Cardiac muscle cell (in vitro differentiated cells and primary cell): ENCODE measurements at regions not wholly inside any gene's neighbourhood (a gene's known extent, or its start where the extent isn't known, plus 50 kb on each side); places are given as distances from the start of the nearest gene placed in this dataset.

Experiments used
- DNase-seq, 2 donors: peaks; one replicate each; pipeline versions ENCODE4 v3.0.0 to v3.0.0-alpha.2; 2010 to 2017; ENCODE audit warnings: low read depth in 1 of 2, low spot score in 1 of 2
- H3K27ac ChIP-seq: fragments of 200-600 bp; sonication (generic); 2 replicates; pipeline ENCODE4 v1.5.1; 2016
- H3K27me3 ChIP-seq: fragments of 200-600 bp; sonication (generic); 2 replicates; pipeline ENCODE4 v1.6.0; 2016; ENCODE audit warnings: control low read depth
- H3K36me3 ChIP-seq: fragments of 200-600 bp; sonication (generic); 2 replicates; pipeline ENCODE4 v1.5.1; 2016; ENCODE audit warnings: control low read depth
- H3K4me1 ChIP-seq: fragments of 200-600 bp; sonication (generic); 2 replicates; pipeline ENCODE4 v1.8.1; 2017; ENCODE audit warnings: low read depth, mild to moderate bottlenecking, mixed run types
- H3K4me3 ChIP-seq: fragments of 200-600 bp; sonication (generic); 2 replicates; pipeline ENCODE4 v1.5.1; 2016; ENCODE audit warnings: mild to moderate bottlenecking
- H3K9me3 ChIP-seq: fragments of 200-600 bp; sonication (generic); 2 replicates; pipeline ENCODE4 v1.5.1; 2017; ENCODE audit warnings: low read depth, mild to moderate bottlenecking, control low read depth
- TF ChIP-seq, protein P1 (sequence below): IDR thresholded peaks from 2 replicates; pipeline ENCODE4 v1.5.1; 2012; ENCODE audit warnings: low read depth, mild to moderate bottlenecking, low read length

- Histone ChIP-seq H3K36me3 (no peaks in the 10 kb centered on the region), H3K9me3 (no peaks in the 10 kb centered on the region), H3K27ac (no peak overlapping the region), H3K4me3 (no peak overlapping the region), H3K4me1 (no peaks in the 10 kb centered on the region), H3K27me3 (no peaks in the 10 kb centered on the region)
- TF ChIP-seq, protein P1, sequence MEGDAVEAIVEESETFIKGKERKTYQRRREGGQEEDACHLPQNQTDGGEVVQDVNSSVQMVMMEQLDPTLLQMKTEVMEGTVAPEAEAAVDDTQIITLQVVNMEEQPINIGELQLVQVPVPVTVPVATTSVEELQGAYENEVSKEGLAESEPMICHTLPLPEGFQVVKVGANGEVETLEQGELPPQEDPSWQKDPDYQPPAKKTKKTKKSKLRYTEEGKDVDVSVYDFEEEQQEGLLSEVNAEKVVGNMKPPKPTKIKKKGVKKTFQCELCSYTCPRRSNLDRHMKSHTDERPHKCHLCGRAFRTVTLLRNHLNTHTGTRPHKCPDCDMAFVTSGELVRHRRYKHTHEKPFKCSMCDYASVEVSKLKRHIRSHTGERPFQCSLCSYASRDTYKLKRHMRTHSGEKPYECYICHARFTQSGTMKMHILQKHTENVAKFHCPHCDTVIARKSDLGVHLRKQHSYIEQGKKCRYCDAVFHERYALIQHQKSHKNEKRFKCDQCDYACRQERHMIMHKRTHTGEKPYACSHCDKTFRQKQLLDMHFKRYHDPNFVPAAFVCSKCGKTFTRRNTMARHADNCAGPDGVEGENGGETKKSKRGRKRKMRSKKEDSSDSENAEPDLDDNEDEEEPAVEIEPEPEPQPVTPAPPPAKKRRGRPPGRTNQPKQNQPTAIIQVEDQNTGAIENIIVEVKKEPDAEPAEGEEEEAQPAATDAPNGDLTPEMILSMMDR = no peak
- no peak for DNase-seq
Observed at GRCh38 chr2:2869553-2869952, 508.1 kb downstream of the EIPR1 start.

GRCh38 chr2:2868085-2868484, 509.5 kb downstream of the EIPR1 start:
- TF ChIP-seq, protein P1 = no peak
- Histone ChIP-seq H3K27ac (no peak overlapping the region), H3K27me3 (no peaks in the 10 kb centered on the region), H3K4me3 (no peak overlapping the region), H3K36me3 (no peaks in the 10 kb centered on the region), H3K9me3 (no peaks in the 10 kb centered on the region), H3K4me1 (no peaks in the 10 kb centered on the region)
- DNase-seq = no peak

- no peak for DNase-seq
- TF ChIP-seq, protein P1 = no peak
- Histone ChIP-seq H3K27ac (no peak overlapping the region), H3K36me3 (no peaks in the 10 kb centered on the region), H3K27me3 (no peaks in the 10 kb centered on the region), H3K4me3 (no peak overlapping the region), H3K9me3 (no peaks in the 10 kb centered on the region), H3K4me1 (no peaks in the 10 kb centered on the region)
Observed at GRCh38 chr2:2867397-2867979, 510.1 kb downstream of the EIPR1 start.

DNA sequence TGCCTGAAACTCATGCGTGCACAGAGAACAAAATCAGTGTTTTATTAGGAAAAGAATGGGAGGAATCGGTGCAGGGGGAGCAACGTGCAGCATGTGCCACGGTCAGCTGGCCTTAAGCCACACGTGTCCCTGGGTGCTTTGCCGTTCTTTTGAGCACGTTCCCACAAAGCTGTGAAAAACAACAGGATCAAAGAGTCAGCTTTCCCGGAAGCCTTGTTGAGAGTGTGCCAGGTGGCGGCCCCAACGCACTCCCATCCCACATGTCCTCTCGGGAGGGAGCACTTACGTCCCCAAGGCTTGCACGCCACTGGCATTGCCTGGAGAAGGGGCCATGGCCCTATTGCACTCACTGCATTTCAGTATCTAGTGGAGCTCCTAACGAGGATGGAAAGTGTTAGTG, 511.2 kb downstream of the EIPR1 start:
- TF ChIP-seq, protein P1 = no peak
- DNase-seq = no peak
- H3K4me3 ChIP-seq = no peak overlapping the region
- H3K36me3 ChIP-seq = no peaks in the 10 kb centered on the region
- no peaks in the 10 kb centered on the region for H3K27me3 ChIP-seq
- H3K27ac ChIP-seq = no peak overlapping the region
- no peaks in the 10 kb centered on the region for H3K4me1 ChIP-seq
- no peaks in the 10 kb centered on the region for H3K9me3 ChIP-seq

- H3K4me1 ChIP-seq = no peaks in the 10 kb centered on the region
- H3K27me3 ChIP-seq = no peaks in the 10 kb centered on the region
- TF ChIP-seq, protein P1 = no peak
- no peaks in the 10 kb centered on the region for H3K36me3 ChIP-seq
- no peaks in the 10 kb centered on the region for H3K9me3 ChIP-seq
- H3K4me3 ChIP-seq = no peak overlapping the region
- H3K27ac ChIP-seq = no peak overlapping the region
- DNase-seq = no peak
Observed at GRCh38 chr2:2862386-2862785, 515.2 kb downstream of the EIPR1 start.
